Neural progenitor cell (in vitro differentiated cells): ENCODE measurements at regions not wholly inside any gene's neighbourhood (a gene's known extent, or its start where the extent isn't known, plus 50 kb on each side); places are given as distances from the start of the nearest gene placed in this dataset.

Experiments
- DNase-seq: peaks from one replicate; pipeline ENCODE4 v3.0.0-alpha.2; 2016; ENCODE audit warnings: low spot score
- H2AFZ ChIP-seq: fragments of 200-600 bp; sonication (generic); replicated peaks from 2 replicates; pipeline ENCODE4 v1.6.1; 2016; ENCODE audit warnings: antibody characterized with exemption
- H3F3A ChIP-seq: fragments of 200-600 bp; sonication (generic); 2 replicates; pipeline ENCODE4 v1.6.1; 2016; ENCODE audit warnings: antibody characterized with exemption, low read depth
- H3K27ac ChIP-seq: fragments of 200-600 bp; sonication (generic); 2 replicates; pipeline ENCODE4 v1.5.1; 2016; ENCODE audit warnings: mild to moderate bottlenecking
- H3K27me3 ChIP-seq: fragments of 200-600 bp; sonication (generic); 2 replicates; pipeline ENCODE4 v1.6.1; 2016; ENCODE audit warnings: mild to moderate bottlenecking, moderate library complexity
- H3K36me3 ChIP-seq: fragments of 200-600 bp; sonication (generic); 2 replicates; pipeline ENCODE4 v1.5.1; 2016
- H3K4me1 ChIP-seq: fragments of 200-600 bp; sonication (generic); 2 replicates; pipeline ENCODE4 v1.6.1; 2016; ENCODE audit warnings: mixed run types
- H3K4me2 ChIP-seq: fragments of 200-600 bp; sonication (generic); 2 replicates; pipeline ENCODE4 v1.6.1; 2016
- H3K4me3 ChIP-seq: fragments of 200-600 bp; sonication (generic); 2 replicates; pipeline ENCODE4 v1.5.1; 2016
- H3K79me2 ChIP-seq: fragments of 200-600 bp; sonication (generic); 2 replicates; pipeline ENCODE4 v1.6.1; 2016; ENCODE audit warnings: low read depth
- H3K9ac ChIP-seq: fragments of 200-600 bp; sonication (generic); 2 replicates; pipeline ENCODE4 v1.6.1; 2016
- H3K9me3 ChIP-seq: fragments of 200-600 bp; sonication (generic); 2 replicates; pipeline ENCODE4 v1.5.1; 2016; ENCODE audit warnings: low read depth
- H4K20me1 ChIP-seq: fragments of 200-600 bp; sonication (generic); 2 replicates; pipeline ENCODE4 v1.6.1; 2016; ENCODE audit warnings: low read depth
- H3K27ac Mint-ChIP-seq: 3 replicates; pipeline ENCODE4 v1.8.0; 2021; ENCODE audit warnings: mixed read lengths
- H3K27me3 Mint-ChIP-seq: 2 replicates; pipeline ENCODE4 v1.8.0; 2022; ENCODE audit warnings: low read depth, mild to moderate bottlenecking, inconsistent platforms, moderate library complexity, mixed read lengths; ENCODE audit not compliant: insufficient read depth
- H3K36me3 Mint-ChIP-seq: 3 replicates; pipeline ENCODE4 v1.8.0; 2021; ENCODE audit warnings: mixed read lengths
- H3K4me1 Mint-ChIP-seq: 3 replicates; pipeline ENCODE4 v1.8.0; 2021; ENCODE audit warnings: mixed read lengths
- H3K4me3 Mint-ChIP-seq: 3 replicates; pipeline ENCODE4 v1.8.0; 2021; ENCODE audit warnings: mild to moderate bottlenecking, moderate library complexity, mixed read lengths
- H3K9me3 Mint-ChIP-seq: 3 replicates; pipeline ENCODE4 v1.8.0; 2020; ENCODE audit warnings: mixed read lengths
- CTCF ChIP-seq: fragments of 200-600 bp; sonication (generic); IDR thresholded peaks from 2 replicates; pipeline ENCODE4 v1.5.1; 2017; ENCODE audit warnings: antibody characterized with exemption, mild to moderate bottlenecking
- EZH2 ChIP-seq: fragments of 200-600 bp; sonication (generic); IDR thresholded peaks from 2 replicates; pipeline ENCODE4 v1.6.1; 2017; ENCODE audit warnings: antibody characterized with exemption, mild to moderate bottlenecking, moderate library complexity
- EZH2phosphoT487 ChIP-seq: fragments of 200-600 bp; sonication (generic); IDR thresholded peaks from 2 replicates; pipeline ENCODE4 v1.6.1; 2017; ENCODE audit warnings: antibody characterized with exemption

GRCh38 chr6:89022798-89023197 lies 57.8 kb upstream of the PNRC1 start:
- peak overlapping the region; percentile 66 for H2AFZ ChIP-seq
- Mint-ChIP-seq H3K27ac (no peak overlapping the region), H3K36me3 (no peaks in the 10 kb centered on the region), H3K27me3 (no peaks in the 10 kb centered on the region), H3K4me3 (no peak overlapping the region), H3K4me1 (peaks cover 13% of the 10 kb centered on the region), H3K9me3 (no peaks in the 10 kb centered on the region)
- no peaks in the 10 kb centered on the region for H4K20me1 ChIP-seq
- no peak overlapping the region for H3K9ac ChIP-seq
- H3K4me2 ChIP-seq, result no peak overlapping the region
- no peak overlapping the region for H3K4me3 ChIP-seq
- no peak overlapping the region for H3K27ac ChIP-seq
- H3F3A ChIP-seq, result no peaks in the 10 kb centered on the region
- H3K9me3 ChIP-seq, result no peaks in the 10 kb centered on the region
- H3K36me3 ChIP-seq, result no peaks in the 10 kb centered on the region
- TF ChIP-seq CTCF (no peak), EZH2 (no peak), EZH2phosphoT487 (no peak)
- no peaks in the 10 kb centered on the region for H3K4me1 ChIP-seq
- H3K79me2 ChIP-seq, result no peaks in the 10 kb centered on the region
- DNase-seq, result no peak
- H3K27me3 ChIP-seq, result no peaks in the 10 kb centered on the region

GRCh38 chr6:89021629-89022028 lies 58.2 kb upstream of the RNGTT start:
- TF ChIP-seq EZH2phosphoT487 (no peak), EZH2 (no peak), CTCF (no peak)
- H3K27ac Mint-ChIP-seq, result no peak overlapping the region
- Histone ChIP-seq H3K79me2 (no peaks in the 10 kb centered on the region), H2AFZ (peak overlapping the region; percentile 4), H3K4me1 (no peaks in the 10 kb centered on the region), H4K20me1 (no peaks in the 10 kb centered on the region), H3K9ac (no peak overlapping the region), H3K36me3 (no peaks in the 10 kb centered on the region), H3F3A (no peaks in the 10 kb centered on the region), H3K27ac (no peak overlapping the region), H3K27me3 (no peaks in the 10 kb centered on the region), H3K4me3 (no peak overlapping the region), H3K9me3 (no peaks in the 10 kb centered on the region), H3K4me2 (no peak overlapping the region)
- no peaks in the 10 kb centered on the region for H3K36me3 Mint-ChIP-seq
- DNase-seq, result no peak
- H3K9me3 Mint-ChIP-seq, result no peaks in the 10 kb centered on the region
- H3K4me3 Mint-ChIP-seq, result no peak overlapping the region
- no peaks in the 10 kb centered on the region for H3K27me3 Mint-ChIP-seq
- H3K4me1 Mint-ChIP-seq, result peaks cover 13% of the 10 kb centered on the region

GRCh38 chr6:89015971-89016370 lies 52.6 kb upstream of the RNGTT start:
- Histone ChIP-seq H4K20me1 (no peaks in the 10 kb centered on the region), H3K4me3 (no peak overlapping the region), H3K27ac (no peak overlapping the region), H3F3A (no peaks in the 10 kb centered on the region), H3K9me3 (no peaks in the 10 kb centered on the region), H3K9ac (no peak overlapping the region), H2AFZ (no peak overlapping the region), H3K79me2 (no peaks in the 10 kb centered on the region), H3K4me2 (no peak overlapping the region), H3K4me1 (no peaks in the 10 kb centered on the region), H3K27me3 (no peaks in the 10 kb centered on the region), H3K36me3 (no peaks in the 10 kb centered on the region)
- no peaks in the 10 kb centered on the region for H3K36me3 Mint-ChIP-seq
- no peaks in the 10 kb centered on the region for H3K4me1 Mint-ChIP-seq
- no peaks in the 10 kb centered on the region for H3K9me3 Mint-ChIP-seq
- H3K4me3 Mint-ChIP-seq, result no peak overlapping the region
- peaks cover 4% of the 10 kb centered on the region for H3K27me3 Mint-ChIP-seq
- TF ChIP-seq EZH2phosphoT487 (no peak), EZH2 (no peak), CTCF (no peak)
- no peak overlapping the region for H3K27ac Mint-ChIP-seq
- DNase-seq, result no peak

- Mint-ChIP-seq H3K4me3 (no peak overlapping the region), H3K27ac (no peak overlapping the region), H3K27me3 (peaks cover 6% of the 10 kb centered on the region), H3K9me3 (no peaks in the 10 kb centered on the region), H3K36me3 (no peaks in the 10 kb centered on the region), H3K4me1 (no peaks in the 10 kb centered on the region)
- H3K4me3 ChIP-seq, result no peak overlapping the region
- no peak overlapping the region for H3K9ac ChIP-seq
- H3K9me3 ChIP-seq, result no peaks in the 10 kb centered on the region
- no peaks in the 10 kb centered on the region for H3K79me2 ChIP-seq
- DNase-seq, result no peak
- TF ChIP-seq EZH2phosphoT487 (no peak), CTCF (no peak), EZH2 (no peak)
- no peaks in the 10 kb centered on the region for H3F3A ChIP-seq
- no peak overlapping the region for H2AFZ ChIP-seq
- no peak overlapping the region for H3K4me2 ChIP-seq
- no peaks in the 10 kb centered on the region for H4K20me1 ChIP-seq
- no peaks in the 10 kb centered on the region for H3K36me3 ChIP-seq
- peaks cover 3% of the 10 kb centered on the region for H3K4me1 ChIP-seq
- H3K27me3 ChIP-seq, result no peaks in the 10 kb centered on the region
- no peak overlapping the region for H3K27ac ChIP-seq
Measured at GRCh38 chr6:89013438-89013837, 50.0 kb upstream of the RNGTT start.
